GM21619 (cell line): ENCODE measurements at regions not wholly inside any gene's neighbourhood (a gene's known extent, or its start where the extent isn't known, plus 50 kb on each side); places are given as distances from the start of the nearest gene placed in this dataset.

ENCODE experiments used
- ATAC-seq: cut with Tn5 transposase; IDR thresholded peaks from one replicate; pipeline ENCODE4 v1.9.1; 2021; ENCODE audit not compliant: unreplicated experiment

GRCh38 chr1:75079538-75080290, 54.5 kb upstream of the LHX8 start:
- ATAC-seq = no peak

DNA sequence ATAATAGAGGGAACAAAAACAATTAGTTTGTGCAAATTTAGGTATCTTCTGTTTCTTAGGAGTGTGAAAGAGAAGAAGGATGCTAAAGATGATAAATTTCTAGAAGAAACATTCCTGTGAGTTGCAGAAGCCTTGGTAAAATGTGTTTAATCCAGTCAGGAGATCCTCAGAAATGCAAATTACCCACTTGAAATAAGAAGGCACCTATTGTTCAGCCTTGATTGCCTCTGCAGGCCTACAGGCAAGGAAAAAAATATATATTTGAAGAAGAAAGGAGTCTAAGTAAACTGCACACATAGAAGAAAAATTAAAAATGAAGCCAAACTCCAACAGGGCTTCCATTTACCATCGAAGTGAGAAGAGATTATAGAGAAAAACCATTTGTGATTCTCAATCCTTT, 51.0 kb upstream of the LHX8 start:
- no peak for ATAC-seq

DNA sequence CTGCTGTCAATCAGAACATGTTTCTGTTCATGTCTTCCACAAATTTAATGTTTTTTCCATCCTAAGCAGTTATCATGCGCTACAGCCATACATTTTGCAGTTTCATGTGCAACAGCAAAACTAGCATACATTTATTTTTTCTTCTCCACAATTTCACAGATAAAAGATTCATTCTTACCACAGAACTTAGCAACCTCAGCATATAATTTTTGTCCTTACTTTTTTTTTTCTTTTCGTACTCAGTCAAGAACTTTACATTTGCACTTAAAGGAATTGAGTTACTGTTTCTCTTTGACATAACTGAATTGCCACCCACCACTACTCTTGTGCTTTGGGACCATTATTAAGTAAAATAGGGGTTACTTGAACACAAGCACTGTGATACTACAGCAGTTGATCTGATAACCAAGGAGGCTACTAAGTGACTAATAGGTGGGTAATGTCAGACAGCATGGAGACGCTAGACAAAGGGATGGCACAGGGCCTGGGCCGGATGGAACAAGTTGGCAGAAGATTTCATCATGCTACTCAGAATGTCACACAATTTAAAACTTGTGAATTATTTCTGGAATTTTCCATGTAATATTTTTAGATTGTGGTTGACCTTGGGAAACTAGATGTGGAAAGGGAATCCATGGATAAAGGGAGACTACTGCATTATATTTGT, 50.2 kb upstream of the LHX8 start:
- no peak for ATAC-seq
